ENCODE measurements at regions not wholly inside any gene's neighbourhood (a gene's known extent, or its start where the extent isn't known, plus 50 kb on each side); places are given as distances from the start of the nearest gene placed in this dataset.

DNA sequence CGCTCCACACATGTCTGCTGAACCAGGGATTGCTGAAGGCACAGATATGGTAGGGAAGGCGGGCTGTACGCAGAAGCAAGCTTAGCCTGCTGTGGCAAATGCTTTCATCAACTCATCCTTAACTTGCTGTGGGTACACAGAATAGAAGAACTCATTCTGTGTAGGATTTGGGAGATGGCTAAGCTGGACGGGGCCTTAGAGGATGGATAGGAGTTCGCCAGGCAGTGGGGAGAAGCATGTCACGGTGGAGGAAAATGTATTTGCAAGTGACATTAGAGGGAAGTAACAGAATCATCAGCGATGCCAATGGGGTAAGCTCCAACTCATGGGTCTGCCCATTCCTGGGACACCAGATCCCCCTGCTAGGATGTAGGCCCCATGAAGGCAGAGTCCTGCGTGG is 96.7 kb upstream of the SMIM21 start:
- TF ChIP-seq, protein P1, sequence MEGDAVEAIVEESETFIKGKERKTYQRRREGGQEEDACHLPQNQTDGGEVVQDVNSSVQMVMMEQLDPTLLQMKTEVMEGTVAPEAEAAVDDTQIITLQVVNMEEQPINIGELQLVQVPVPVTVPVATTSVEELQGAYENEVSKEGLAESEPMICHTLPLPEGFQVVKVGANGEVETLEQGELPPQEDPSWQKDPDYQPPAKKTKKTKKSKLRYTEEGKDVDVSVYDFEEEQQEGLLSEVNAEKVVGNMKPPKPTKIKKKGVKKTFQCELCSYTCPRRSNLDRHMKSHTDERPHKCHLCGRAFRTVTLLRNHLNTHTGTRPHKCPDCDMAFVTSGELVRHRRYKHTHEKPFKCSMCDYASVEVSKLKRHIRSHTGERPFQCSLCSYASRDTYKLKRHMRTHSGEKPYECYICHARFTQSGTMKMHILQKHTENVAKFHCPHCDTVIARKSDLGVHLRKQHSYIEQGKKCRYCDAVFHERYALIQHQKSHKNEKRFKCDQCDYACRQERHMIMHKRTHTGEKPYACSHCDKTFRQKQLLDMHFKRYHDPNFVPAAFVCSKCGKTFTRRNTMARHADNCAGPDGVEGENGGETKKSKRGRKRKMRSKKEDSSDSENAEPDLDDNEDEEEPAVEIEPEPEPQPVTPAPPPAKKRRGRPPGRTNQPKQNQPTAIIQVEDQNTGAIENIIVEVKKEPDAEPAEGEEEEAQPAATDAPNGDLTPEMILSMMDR (IDR thresholded peaks at IDR 0.05; ENCODE audit: low read depth, low read length), result no peak
- no peak for DNase-seq
- H3K4me3 ChIP-seq (ENCODE audit: low read depth, low read length), result no peak overlapping the region
- no peaks in the 10 kb centered on the region for H3K4me1 ChIP-seq
- no peaks in the 10 kb centered on the region for H3K36me3 ChIP-seq
- H3K9me3 ChIP-seq, result no peaks in the 10 kb centered on the region
- H3K27me3 ChIP-seq, result no peaks in the 10 kb centered on the region

DNA sequence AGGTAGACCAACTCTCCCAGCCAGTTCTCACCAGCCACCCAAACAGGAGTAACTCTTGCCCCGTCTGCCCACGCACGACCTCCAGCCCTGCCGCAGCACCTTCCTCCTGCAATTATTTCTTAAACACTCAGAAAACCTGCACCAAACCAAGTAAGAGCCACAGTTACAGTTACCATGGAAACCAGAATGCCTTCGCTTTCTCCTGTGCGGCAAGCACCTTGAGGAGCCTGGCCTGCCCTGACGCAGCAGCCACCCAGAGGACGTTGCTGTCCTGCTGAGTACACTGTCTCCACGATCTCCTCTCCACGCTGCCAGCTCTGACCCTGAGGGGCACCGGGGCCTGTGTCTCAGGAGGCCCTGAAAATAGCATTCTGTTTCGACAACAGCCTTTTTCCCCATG is 94.3 kb upstream of the SMIM21 start:
- Histone ChIP-seq H3K4me1 (no peaks in the 10 kb centered on the region), H3K36me3 (no peaks in the 10 kb centered on the region), H3K4me3 (ENCODE audit: low read depth, low read length) (no peak overlapping the region), H3K27me3 (no peaks in the 10 kb centered on the region), H3K9me3 (no peaks in the 10 kb centered on the region)
- TF ChIP-seq, protein P1 (IDR thresholded peaks at IDR 0.05; ENCODE audit: low read depth, low read length), result no peak
- DNase-seq, result no peak

DNA sequence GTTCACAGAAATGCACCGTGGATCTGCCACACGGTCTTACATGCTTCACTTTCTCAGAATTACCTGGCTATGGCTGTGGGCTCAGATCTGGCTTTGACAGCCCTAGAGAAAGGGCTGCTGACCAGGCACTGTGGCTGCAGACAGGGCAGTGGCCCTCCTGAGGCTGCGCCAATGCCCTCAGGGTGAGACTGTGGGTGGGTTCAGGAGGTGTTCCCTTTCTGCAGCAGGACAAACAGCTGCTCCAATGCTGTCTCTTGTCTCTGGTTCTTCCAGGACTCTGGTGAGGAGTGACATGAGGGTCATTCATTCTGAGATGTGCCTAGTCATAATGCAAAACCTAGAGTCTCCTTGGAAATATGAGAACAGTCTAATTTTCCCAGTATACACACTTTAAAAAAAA is 90.5 kb upstream of the SMIM21 start:
- no peak for DNase-seq

DNA sequence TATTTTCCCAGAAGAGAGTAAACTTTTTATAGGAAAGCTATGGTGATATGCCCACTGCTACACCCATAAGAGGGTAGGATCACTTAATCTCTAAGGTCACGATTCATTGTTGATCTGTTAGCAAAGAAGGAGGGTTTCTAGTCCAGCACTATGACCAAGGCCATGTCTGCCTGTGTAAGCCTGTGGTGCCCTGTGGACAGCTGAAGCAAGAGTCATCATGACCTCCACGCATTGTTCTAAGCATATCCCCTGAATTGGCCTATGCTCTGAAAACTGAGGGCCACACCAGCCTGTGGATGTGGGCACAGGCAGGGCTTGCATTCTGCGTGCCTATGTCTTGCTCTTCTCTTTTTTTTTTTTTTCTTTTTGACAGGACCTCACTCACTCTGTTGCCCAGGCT is 89.8 kb upstream of the SMIM21 start:
- TF ChIP-seq, protein P1 (IDR thresholded peaks at IDR 0.05; ENCODE audit: low read depth, low read length), result no peak
- H3K36me3 ChIP-seq, result no peaks in the 10 kb centered on the region
- no peak for DNase-seq
- H3K4me1 ChIP-seq, result no peaks in the 10 kb centered on the region
- H3K4me3 ChIP-seq (ENCODE audit: low read depth, low read length), result no peak overlapping the region
- no peaks in the 10 kb centered on the region for H3K27me3 ChIP-seq
- no peaks in the 10 kb centered on the region for H3K9me3 ChIP-seq

More for the DNA sequence above, 90.5 kb upstream of the SMIM21 start:
- TF ChIP-seq, protein P1 (IDR thresholded peaks at IDR 0.05; ENCODE audit: low read depth, low read length), result no peak
- Histone ChIP-seq H3K4me3 (ENCODE audit: low read depth, low read length) (no peak overlapping the region), H3K9me3 (no peaks in the 10 kb centered on the region), H3K4me1 (no peaks in the 10 kb centered on the region), H3K27me3 (no peaks in the 10 kb centered on the region), H3K36me3 (no peaks in the 10 kb centered on the region)

DNA sequence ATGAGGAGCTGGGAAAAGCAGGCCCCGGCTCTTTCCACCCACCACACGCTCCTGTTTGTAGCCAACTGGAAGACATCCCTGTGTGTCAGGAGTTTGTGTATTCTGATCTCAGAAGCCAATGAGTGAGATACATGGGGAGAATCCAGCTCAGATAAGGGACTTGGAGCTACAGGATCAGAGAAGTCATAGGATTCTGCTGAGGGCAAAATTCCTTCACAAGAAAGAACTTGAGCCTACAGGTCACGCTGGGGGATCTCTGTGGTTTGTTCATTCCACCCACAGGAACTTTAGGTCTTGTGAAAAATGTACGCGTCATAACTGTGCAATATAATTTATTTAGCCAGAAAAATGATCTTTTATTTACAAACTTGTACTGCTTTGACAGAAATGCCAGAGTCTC is 80.1 kb upstream of the SMIM21 start:
- no peaks in the 10 kb centered on the region for H3K9me3 ChIP-seq
- H3K27me3 ChIP-seq, result no peaks in the 10 kb centered on the region
- DNase-seq, result no peak
- TF ChIP-seq, protein P1 (IDR thresholded peaks at IDR 0.05; ENCODE audit: low read depth, low read length), result no peak
- H3K4me3 ChIP-seq (ENCODE audit: low read depth, low read length), result no peak overlapping the region
- no peaks in the 10 kb centered on the region for H3K36me3 ChIP-seq
- H3K4me1 ChIP-seq, result no peaks in the 10 kb centered on the region

DNA sequence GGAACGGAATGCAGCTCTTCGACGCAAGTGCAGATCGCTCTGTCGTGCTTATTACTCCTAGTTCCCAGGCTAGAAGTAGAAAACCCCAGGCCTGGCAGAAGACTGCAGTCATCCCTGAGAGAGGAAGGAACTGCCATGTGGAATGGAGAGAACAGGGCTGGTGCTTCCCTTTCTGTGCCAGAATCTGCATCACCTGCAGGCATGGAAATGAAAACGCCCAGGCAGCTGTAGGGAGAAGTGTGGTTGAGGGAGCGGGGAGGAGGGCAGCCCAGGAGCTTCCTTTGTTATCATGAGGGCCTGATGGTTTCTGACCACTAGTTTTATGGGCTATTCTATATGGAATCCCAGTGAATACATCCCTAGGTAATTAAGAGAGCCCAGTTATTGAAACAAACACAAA is 79.4 kb upstream of the SMIM21 start:
- Histone ChIP-seq H3K4me3 (ENCODE audit: low read depth, low read length) (no peak overlapping the region), H3K4me1 (no peaks in the 10 kb centered on the region), H3K27me3 (no peaks in the 10 kb centered on the region), H3K36me3 (no peaks in the 10 kb centered on the region), H3K9me3 (no peaks in the 10 kb centered on the region)
- TF ChIP-seq, protein P1 (IDR thresholded peaks at IDR 0.05; ENCODE audit: low read depth, low read length), result no peak
- no peak for DNase-seq

All from BE2C (cell line).